HFFc6 (cell line): ENCODE measurements at regions not wholly inside any gene's neighbourhood (a gene's known extent, or its start where the extent isn't known, plus 50 kb on each side); places are given as distances from the start of the nearest gene placed in this dataset.

Source experiments
- DNase-seq: peaks from one replicate; pipeline ENCODE4 v3.0.0-alpha.2; 2018
- H3K27ac Mint-ChIP-seq: 2 replicates; pipeline ENCODE4 v1.8.0; 2020; ENCODE audit warnings: mild to moderate bottlenecking, mixed read lengths
- H3K27me3 Mint-ChIP-seq: 2 replicates; pipeline ENCODE4 v1.8.0; 2021; ENCODE audit warnings: mild to moderate bottlenecking, moderate library complexity, mixed read lengths; ENCODE audit not compliant: insufficient read depth
- H3K36me3 Mint-ChIP-seq: 2 replicates; pipeline ENCODE4 v1.8.0; 2021; ENCODE audit warnings: low read depth, mixed read lengths
- H3K4me1 Mint-ChIP-seq: 2 replicates; pipeline ENCODE4 v1.8.0; 2020; ENCODE audit warnings: low read depth, mixed read lengths
- H3K4me3 Mint-ChIP-seq: 2 replicates; pipeline ENCODE4 v1.8.0; 2020; ENCODE audit warnings: mild to moderate bottlenecking, moderate library complexity, mixed read lengths
- H3K9me3 Mint-ChIP-seq: 2 replicates; pipeline ENCODE4 v1.8.0; 2020; ENCODE audit warnings: mild to moderate bottlenecking, mixed read lengths
- CTCF ChIP-seq: fragments of 200-600 bp; sonication (generic); IDR thresholded peaks from 2 replicates; pipeline ENCODE4 v1.5.0; 2021; ENCODE audit warnings: antibody characterized with exemption, mild to moderate bottlenecking

GRCh38 chr5:57850109-57850508 is 367.5 kb upstream of the ACTBL2 start:
- no peak overlapping the region for H3K27ac Mint-ChIP-seq
- peaks cover 2% of the 10 kb centered on the region for H3K36me3 Mint-ChIP-seq
- H3K4me1 Mint-ChIP-seq: peaks cover 18% of the 10 kb centered on the region
- H3K27me3 Mint-ChIP-seq: peaks cover 1% of the 10 kb centered on the region
- H3K4me3 Mint-ChIP-seq: no peak overlapping the region
- no peak for DNase-seq
- no peaks in the 10 kb centered on the region for H3K9me3 Mint-ChIP-seq
- TF ChIP-seq CTCF: no peak

- H3K4me1 Mint-ChIP-seq: peaks cover 53% of the 10 kb centered on the region
- no peak overlapping the region for H3K4me3 Mint-ChIP-seq
- H3K9me3 Mint-ChIP-seq: no peaks in the 10 kb centered on the region
- no peak overlapping the region for H3K27ac Mint-ChIP-seq
- DNase-seq: no peak
- H3K36me3 Mint-ChIP-seq: peaks cover 10% of the 10 kb centered on the region
- no peak for TF ChIP-seq CTCF
- peaks cover 3% of the 10 kb centered on the region for H3K27me3 Mint-ChIP-seq
Measured at GRCh38 chr5:57845025-57845424, 362.4 kb upstream of the ACTBL2 start.

- Mint-ChIP-seq H3K4me3 (no peak overlapping the region), H3K36me3 (peaks cover 10% of the 10 kb centered on the region), H3K27me3 (peaks cover 3% of the 10 kb centered on the region), H3K4me1 (peaks cover 59% of the 10 kb centered on the region), H3K9me3 (no peaks in the 10 kb centered on the region), H3K27ac (no peak overlapping the region)
- DNase-seq: no peak
- no peak for TF ChIP-seq CTCF
Measured at GRCh38 chr5:57844410-57844809, 361.8 kb upstream of the ACTBL2 start.

GRCh38 chr5:57843059-57843367 is 360.4 kb upstream of the ACTBL2 start:
- H3K4me1 Mint-ChIP-seq: peaks cover 73% of the 10 kb centered on the region
- H3K27ac Mint-ChIP-seq: no peak overlapping the region
- no peak overlapping the region for H3K4me3 Mint-ChIP-seq
- H3K9me3 Mint-ChIP-seq: no peaks in the 10 kb centered on the region
- H3K27me3 Mint-ChIP-seq: peaks cover 3% of the 10 kb centered on the region
- DNase-seq: no peak
- peaks cover 14% of the 10 kb centered on the region for H3K36me3 Mint-ChIP-seq
- TF ChIP-seq CTCF: no peak

GRCh38 chr5:57842364-57843058 is 359.9 kb upstream of the ACTBL2 start:
- DNase-seq: no peak
- Mint-ChIP-seq H3K27me3 (peaks cover 3% of the 10 kb centered on the region), H3K9me3 (0 out of 2 replicates have a peak, but pooled peaks cover 3% of the 10 kb centered on the region), H3K4me3 (peak overlapping the region; percentile 77), H3K27ac (peak overlapping the region; percentile 89), H3K4me1 (peaks cover 74% of the 10 kb centered on the region), H3K36me3 (peaks cover 19% of the 10 kb centered on the region)
- no peak for TF ChIP-seq CTCF
